Stimulated activated naive CD8-positive, alpha-beta T cell treated with anti-CD3 and anti-CD28 coated beads, Interleukin-15, amount 100 ng/mL, for 72 hours (primary cell): ENCODE measurements at regions not wholly inside any gene's neighbourhood (a gene's known extent, or its start where the extent isn't known, plus 50 kb on each side); places are given as distances from the start of the nearest gene placed in this dataset.

ENCODE experiments used
- ATAC-seq: fragments of 150-1000 bp; cut with Tn5 transposase; 2 replicates; pipeline ENCODE4 v1.10.0; 2021; ENCODE audit warnings: mild to moderate bottlenecking, moderate library complexity
- DNase-seq, 2 donors: peaks; one replicate each; pipeline ENCODE4 v3.0.0; 2021 to 2022
- H3K27ac Mint-ChIP-seq, 2 donors: one replicate each; pipeline ENCODE4 v1.8.0; 2022; ENCODE audit warnings: mild to moderate bottlenecking in 2 of 2, mixed read lengths in 2 of 2, moderate library complexity in 2 of 2
- H3K27me3 Mint-ChIP-seq: one replicate; pipeline ENCODE4 v1.8.0; 2022; ENCODE audit warnings: mixed read lengths
- H3K4me1 Mint-ChIP-seq: one replicate; pipeline ENCODE4 v1.8.0; 2022; ENCODE audit warnings: mild to moderate bottlenecking, mixed read lengths
- H3K4me3 Mint-ChIP-seq, 2 donors: one replicate each; pipeline ENCODE4 v1.8.0; 2022; ENCODE audit warnings: mild to moderate bottlenecking in 2 of 2, mixed read lengths in 2 of 2, moderate library complexity in 1 of 2
- H3K9me3 Mint-ChIP-seq, 2 donors: one replicate each; pipeline ENCODE4 v1.8.0; 2022; ENCODE audit warnings: mixed read lengths in 2 of 2

DNA sequence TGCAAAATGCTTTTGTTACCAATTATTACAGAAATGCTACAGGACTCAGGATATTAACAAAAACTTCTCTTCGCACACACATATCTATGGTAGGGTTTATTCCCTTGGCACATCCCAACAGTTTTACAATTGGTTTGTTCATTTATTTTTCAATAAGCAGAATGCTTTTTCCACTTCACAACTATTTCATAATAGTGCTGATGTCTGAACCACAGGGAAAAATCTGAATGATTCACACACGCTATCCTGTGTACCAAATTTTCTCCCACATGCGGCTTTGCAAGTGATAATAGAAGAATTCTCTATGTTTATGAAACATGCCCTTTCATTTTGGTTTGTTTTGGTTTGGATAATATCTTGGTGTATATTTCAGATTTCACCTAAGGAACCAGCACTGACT is 725.7 kb upstream of the TENM3 start:
- H3K27me3 Mint-ChIP-seq, result no peaks in the 10 kb centered on the region
- DNase-seq (no peak), ATAC-seq (no peak)
- H3K4me3 Mint-ChIP-seq, result no peak overlapping the region
- H3K9me3 Mint-ChIP-seq, result peaks cover 8 to 9% of the 10 kb centered on the region in 2 donors
- no peaks in the 10 kb centered on the region for H3K4me1 Mint-ChIP-seq
- H3K27ac Mint-ChIP-seq, result no peak overlapping the region

DNA sequence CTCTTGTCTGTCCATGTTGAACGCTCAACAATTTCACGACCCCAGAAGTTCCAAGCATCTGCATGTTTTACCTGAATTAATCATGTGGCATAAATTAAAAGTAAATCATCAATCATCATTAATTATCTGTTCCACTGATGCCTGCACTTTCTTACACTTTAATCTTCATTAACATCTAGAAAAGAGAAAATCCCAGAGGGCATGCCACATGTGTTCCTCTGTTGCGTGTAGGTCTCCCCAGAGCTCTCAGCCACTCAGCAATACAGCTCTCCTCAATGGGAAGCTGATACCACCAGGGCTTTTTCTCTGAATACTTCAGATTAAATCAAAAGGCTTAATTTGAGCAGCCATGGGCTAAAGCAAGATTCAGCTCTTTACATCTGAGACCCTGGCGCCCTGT is 722.4 kb upstream of the TENM3 start:
- Mint-ChIP-seq H3K9me3 (peaks cover under 1% of the 10 kb centered on the region in 2 donors), H3K27me3 (no peaks in the 10 kb centered on the region), H3K27ac (no peak overlapping the region), H3K4me1 (no peaks in the 10 kb centered on the region), H3K4me3 (no peak overlapping the region)
- no peak for DNase-seq
- ATAC-seq, result no peak

DNA sequence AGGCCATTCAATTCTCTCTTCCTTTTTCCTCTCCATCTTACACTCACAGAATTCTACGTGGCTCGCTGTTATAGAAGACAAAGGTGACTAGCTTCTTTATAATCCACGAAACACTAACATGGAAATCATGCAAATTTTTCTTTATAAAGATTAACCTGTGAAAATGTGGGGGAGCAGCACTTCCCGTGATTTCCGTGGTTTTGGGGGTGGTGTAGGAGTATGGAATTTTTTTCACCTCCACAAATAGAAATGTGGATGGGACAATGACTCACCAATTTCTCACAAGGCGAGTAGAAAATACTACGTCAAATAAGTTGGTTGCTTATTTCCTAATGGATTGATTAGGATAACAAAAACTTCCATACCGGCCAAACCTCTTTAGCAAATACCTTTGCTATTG is 719.2 kb upstream of the TENM3 start:
- Mint-ChIP-seq H3K27ac (no peak overlapping the region), H3K4me1 (no peaks in the 10 kb centered on the region), H3K27me3 (no peaks in the 10 kb centered on the region), H3K4me3 (no peak overlapping the region), H3K9me3 (no peaks in the 10 kb centered on the region)
- DNase-seq, result no peak
- no peak for ATAC-seq

DNA sequence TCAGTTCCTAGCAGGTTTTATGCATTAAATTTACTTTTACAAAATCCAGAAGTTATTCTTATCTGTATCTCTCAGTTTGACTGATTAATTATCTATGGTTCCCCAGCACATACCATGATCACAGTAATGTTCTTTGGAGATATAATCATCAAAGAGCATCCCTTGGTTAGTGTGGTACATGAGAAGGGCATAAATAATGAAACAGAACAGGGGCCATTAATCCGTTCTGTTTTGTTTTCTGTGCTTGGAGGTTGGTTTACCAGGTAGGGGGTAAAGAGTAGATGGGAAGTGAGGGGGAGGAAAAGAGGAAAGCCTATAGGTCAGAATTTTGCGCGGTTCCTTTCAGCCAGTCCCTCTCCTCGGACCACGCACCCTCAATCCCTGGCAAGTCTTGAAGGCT is 718.7 kb upstream of the TENM3 start:
- Mint-ChIP-seq H3K4me1 (no peaks in the 10 kb centered on the region), H3K27me3 (no peaks in the 10 kb centered on the region), H3K4me3 (no peak overlapping the region), H3K27ac (no peak overlapping the region), H3K9me3 (no peaks in the 10 kb centered on the region)
- ATAC-seq (no peak), DNase-seq (no peak)

DNA sequence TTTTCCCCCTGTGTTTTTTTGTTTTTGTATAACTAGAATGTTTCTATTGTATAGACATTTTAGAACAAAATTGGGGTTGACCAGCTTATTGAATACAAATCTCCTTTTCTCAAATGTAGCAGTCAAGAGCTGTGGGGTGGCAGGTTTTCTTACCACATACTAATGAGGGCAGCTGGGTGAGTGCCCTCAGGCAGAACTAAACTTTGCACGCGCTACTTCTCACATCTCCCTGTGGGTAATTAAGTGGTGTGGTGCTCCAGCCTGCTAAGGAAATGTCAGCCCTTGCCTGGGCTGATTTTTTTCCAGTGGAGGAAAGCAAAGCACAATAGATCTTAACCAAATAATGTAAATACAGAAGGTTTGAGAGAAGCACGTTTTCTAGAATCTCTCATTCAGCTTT is 717.6 kb upstream of the TENM3 start:
- no peaks in the 10 kb centered on the region for H3K9me3 Mint-ChIP-seq
- ATAC-seq (no peak), DNase-seq (no peak)
- H3K4me3 Mint-ChIP-seq, result no peak overlapping the region
- H3K27me3 Mint-ChIP-seq, result no peaks in the 10 kb centered on the region
- H3K4me1 Mint-ChIP-seq, result no peaks in the 10 kb centered on the region
- H3K27ac Mint-ChIP-seq, result no peak overlapping the region

DNA sequence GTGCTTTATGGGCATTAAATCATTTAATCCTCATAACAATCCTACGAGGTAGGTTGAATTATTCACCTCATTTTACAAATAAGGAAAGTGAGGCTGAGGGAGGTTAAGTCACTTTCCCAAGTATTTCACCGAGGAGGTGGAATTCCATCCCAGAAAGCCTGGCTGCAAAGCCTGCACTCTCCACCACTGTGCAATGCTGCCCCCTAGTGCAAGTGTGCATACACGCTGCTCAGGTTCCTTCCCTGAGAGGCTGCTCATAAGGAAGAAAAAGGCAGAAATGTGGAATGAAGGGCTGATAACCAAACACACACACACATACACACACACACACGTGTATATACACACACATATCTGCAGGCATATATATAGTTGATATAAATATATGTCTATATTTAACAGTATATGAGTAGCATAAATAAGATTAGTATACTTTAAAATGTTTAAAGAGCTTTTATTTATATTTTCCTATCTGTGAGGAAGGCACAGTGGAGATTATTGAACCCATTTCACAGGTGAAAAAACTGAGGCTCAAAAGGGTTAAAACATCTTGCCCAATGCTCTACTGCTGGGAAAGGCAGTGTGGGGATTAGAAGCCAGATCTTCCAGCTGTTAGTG is 714.5 kb upstream of the TENM3 start:
- Mint-ChIP-seq H3K27me3 (no peaks in the 10 kb centered on the region), H3K4me3 (no peak overlapping the region), H3K27ac (no peak overlapping the region), H3K4me1 (no peaks in the 10 kb centered on the region), H3K9me3 (no peaks in the 10 kb centered on the region)
- peak; percentile 4 to 14 for DNase-seq
- ATAC-seq, result no peak

DNA sequence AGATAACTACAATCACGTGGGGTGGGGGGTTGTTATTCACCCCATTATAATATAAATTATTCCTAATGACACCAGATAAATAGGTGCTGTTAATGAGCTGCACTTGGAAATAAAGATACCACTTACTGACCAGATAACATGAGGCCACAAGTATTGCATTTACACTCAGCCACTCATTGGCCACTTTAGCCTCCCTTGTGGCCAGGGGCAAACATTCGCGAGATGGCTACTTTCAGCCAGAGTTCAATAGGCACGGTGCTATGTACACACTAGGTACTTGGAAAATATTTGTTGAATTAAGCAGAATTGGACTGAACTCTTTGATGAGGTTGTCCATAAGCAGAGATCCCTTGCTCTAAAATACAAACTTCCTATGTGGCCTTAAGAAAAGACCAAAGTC is 713.7 kb upstream of the TENM3 start:
- ATAC-seq (no peak), DNase-seq (no peak)
- Mint-ChIP-seq H3K4me3 (no peak overlapping the region), H3K4me1 (no peaks in the 10 kb centered on the region), H3K9me3 (no peaks in the 10 kb centered on the region), H3K27ac (no peak overlapping the region), H3K27me3 (no peaks in the 10 kb centered on the region)

DNA sequence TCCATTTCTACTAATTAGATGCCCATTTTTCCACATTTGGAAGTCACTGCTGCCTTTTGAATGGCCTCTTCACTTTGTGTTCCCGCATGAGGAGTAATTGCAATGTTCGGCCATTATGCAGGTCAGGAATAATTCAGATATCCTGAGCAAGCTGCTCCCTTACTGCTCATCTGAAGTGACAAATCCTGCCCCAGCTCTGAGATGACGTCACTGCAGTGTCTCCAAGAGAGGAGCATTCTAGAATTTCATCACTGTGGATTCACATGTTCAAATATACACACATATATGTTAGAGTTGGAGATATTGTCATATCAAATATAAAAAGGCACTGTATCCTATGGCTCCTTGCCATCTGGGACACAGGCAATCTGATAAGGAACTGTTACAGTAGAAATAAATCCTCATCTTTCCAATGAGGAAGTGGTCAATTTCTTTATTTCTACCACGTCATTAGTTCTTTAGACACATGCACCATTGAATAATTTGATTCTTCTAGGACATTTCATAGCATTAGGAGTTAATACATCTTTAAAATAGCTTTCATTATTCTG is 706.9 kb upstream of the TENM3 start:
- H3K27me3 Mint-ChIP-seq, result no peaks in the 10 kb centered on the region
- no peak overlapping the region for H3K27ac Mint-ChIP-seq
- no peak overlapping the region for H3K4me3 Mint-ChIP-seq
- ATAC-seq (no peak), DNase-seq (no peak)
- no peaks in the 10 kb centered on the region for H3K4me1 Mint-ChIP-seq
- peaks cover 13 to 20% of the 10 kb centered on the region in 2 donors for H3K9me3 Mint-ChIP-seq

DNA sequence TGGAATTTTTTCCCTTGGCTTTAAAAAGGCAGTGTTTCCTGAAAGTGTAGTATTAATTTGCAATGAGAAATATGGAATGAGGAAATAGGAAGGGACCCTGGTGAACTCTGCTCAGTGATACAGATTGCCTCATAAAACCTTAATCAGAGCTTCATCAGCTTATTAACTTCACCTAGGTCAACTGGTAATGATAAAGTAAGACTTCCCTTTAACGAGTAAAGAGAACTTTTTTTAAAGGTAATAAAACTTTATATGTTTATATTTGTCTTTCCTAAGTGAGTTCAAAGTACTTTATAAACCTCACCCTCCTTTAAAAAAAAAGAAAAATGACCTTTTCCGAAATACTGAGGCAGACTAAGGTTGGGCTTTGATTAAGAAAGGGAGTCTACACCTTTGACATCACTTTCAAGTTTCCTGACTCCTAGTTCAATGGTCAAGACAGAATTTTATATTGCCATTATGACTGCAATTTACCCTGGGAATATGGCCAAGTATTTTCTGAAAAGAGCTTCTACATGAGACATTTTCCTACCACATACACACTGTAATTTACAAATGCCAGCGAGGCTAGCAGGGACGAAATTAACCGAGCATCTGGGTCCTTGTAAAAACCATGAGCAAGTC is 706.3 kb upstream of the TENM3 start:
- Mint-ChIP-seq H3K9me3 (peaks cover 17 to 26% of the 10 kb centered on the region in 2 donors), H3K27ac (no peak overlapping the region), H3K4me1 (no peaks in the 10 kb centered on the region), H3K27me3 (no peaks in the 10 kb centered on the region), H3K4me3 (no peak overlapping the region)
- ATAC-seq (no peak), DNase-seq (no peak)

DNA sequence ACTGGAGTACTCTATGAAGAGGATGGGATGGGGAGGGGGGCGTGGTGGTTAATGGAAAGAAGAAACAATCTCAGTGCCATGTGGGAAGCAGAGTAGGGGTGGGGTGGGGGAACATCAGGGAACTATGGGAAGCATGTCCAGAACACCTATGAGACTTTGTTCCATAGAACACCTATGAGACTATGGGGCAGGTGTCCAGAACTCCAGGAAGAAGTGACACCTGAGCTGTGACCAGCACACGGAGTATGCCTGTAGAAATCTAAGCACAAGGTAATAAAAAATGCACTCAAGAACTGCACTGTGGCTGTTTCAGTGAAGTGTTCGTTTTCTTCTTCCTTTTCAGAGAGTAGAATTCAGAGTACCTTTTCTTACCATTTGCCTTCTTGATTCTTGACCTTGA is 704.8 kb upstream of the TENM3 start:
- Mint-ChIP-seq H3K4me3 (no peak overlapping the region), H3K27ac (no peak overlapping the region), H3K9me3 (peaks cover 23 to 31% of the 10 kb centered on the region in 2 donors), H3K27me3 (no peaks in the 10 kb centered on the region), H3K4me1 (no peaks in the 10 kb centered on the region)
- ATAC-seq (no peak), DNase-seq (no peak)

DNA sequence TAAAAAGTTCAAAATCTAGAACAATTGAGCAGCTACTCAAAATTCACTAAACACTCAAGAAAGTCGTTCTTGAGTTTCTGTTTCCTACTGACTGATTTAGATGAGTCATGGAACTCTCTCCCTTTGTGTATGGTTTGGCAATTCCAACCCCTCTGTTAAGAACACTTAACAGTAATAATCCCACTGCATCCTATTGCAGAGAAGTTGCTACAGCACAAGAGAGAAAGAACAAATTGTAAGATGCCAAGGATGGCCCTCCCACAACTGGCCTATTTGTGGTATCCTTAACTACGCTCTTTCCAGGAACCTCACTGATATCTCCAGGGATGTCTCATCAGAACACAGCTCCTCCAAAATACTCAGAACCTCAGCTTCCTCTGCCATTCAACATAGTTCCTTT is 701.8 kb upstream of the TENM3 start:
- Mint-ChIP-seq H3K9me3 (peaks cover 16 to 20% of the 10 kb centered on the region in 2 donors), H3K27me3 (no peaks in the 10 kb centered on the region), H3K4me1 (no peaks in the 10 kb centered on the region), H3K27ac (no peak overlapping the region), H3K4me3 (no peak overlapping the region)
- DNase-seq (no peak), ATAC-seq (no peak)

DNA sequence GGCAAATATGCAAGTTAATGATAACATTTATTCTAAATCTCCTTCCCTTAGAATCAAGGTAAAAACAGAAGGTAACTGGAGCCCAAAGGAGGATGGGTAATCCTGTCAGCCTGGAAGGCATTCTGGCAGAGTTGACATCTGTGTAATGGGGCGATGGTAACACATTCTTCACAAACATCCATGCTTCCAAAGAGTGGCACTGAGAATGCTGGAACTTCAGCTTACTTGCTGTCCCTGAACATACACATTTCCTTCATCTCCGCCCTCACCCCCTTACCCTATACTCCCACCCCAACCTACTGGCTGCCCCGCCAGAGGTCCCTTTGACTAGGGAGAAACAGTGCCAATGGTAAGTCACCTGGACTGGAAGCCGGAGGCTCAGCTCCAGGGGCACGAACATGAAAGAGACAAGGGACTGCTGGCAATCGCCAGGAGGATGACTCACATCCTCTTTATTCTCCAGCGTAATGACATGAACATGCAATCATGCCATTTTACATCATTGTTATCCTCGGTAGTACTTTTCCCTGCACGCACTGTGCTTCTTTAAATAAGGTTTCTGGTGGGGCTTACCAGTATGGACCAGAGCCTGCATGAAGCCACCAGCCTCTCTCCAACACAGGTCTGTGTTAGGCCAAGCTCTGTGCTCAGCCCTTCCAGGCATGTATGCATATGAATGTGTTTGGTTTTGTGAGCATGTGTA is 694.2 kb upstream of the TENM3 start:
- H3K27me3 Mint-ChIP-seq, result no peaks in the 10 kb centered on the region
- DNase-seq (no peak), ATAC-seq (no peak)
- H3K27ac Mint-ChIP-seq, result no peak overlapping the region
- H3K4me1 Mint-ChIP-seq, result no peaks in the 10 kb centered on the region
- H3K4me3 Mint-ChIP-seq, result no peak overlapping the region
- peaks cover 0 to 5% of the 10 kb centered on the region in 2 donors for H3K9me3 Mint-ChIP-seq

DNA sequence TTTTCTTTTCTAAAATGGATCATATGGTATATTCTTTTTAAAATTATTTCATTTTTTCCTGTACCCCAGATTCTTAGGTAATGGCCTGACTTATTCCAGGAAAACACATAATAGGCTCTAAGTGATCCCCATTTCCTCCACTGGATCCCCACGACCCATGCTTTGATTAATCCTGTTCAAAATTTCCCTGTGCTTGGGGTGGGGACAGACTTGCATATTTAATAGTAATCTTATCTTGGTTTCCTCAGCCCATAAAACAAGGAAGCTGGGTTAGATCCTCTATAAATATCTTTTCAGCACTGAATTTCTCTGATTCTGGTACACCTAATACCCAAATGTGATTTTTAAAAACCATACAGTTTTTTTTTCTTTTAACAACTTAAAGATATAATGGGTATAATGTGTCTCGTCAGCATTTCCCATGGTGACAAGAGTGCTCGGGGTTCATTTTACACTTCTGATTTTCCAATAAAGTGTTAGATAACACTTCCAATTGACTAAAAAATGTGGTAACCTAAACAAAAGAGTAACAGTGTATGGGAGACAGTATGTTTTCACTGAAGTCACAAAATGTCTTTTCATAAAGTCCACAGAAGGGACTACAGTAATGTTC is 693.5 kb upstream of the TENM3 start:
- Mint-ChIP-seq H3K9me3 (peaks cover 0 to 5% of the 10 kb centered on the region in 2 donors), H3K27me3 (no peaks in the 10 kb centered on the region), H3K4me1 (no peaks in the 10 kb centered on the region), H3K4me3 (no peak overlapping the region), H3K27ac (no peak overlapping the region)
- no peak for DNase-seq
- ATAC-seq, result no peak

DNA sequence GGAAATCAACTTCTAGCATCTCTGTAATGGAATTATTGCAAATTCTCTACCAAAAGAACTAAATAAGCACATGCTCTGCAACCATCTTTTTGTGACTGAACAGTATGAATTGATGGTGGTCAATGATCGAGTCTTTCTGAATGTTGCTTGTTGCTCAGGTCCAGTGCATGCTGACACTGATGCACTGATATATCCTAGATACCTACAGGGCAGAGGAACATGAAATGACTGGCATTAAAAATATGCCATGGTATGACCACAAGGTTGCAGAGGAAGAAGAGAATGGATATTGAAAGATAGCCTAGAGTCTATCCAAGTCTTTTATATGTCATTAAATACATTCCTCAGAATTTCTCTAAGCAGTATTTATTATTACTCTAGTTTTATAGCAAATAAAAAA is 692.8 kb upstream of the TENM3 start:
- no peaks in the 10 kb centered on the region for H3K27me3 Mint-ChIP-seq
- no peak overlapping the region for H3K4me3 Mint-ChIP-seq
- H3K27ac Mint-ChIP-seq, result no peak overlapping the region
- no peak for ATAC-seq
- no peak for DNase-seq
- no peaks in the 10 kb centered on the region for H3K4me1 Mint-ChIP-seq
- H3K9me3 Mint-ChIP-seq, result peaks cover 0 to 5% of the 10 kb centered on the region in 2 donors

DNA sequence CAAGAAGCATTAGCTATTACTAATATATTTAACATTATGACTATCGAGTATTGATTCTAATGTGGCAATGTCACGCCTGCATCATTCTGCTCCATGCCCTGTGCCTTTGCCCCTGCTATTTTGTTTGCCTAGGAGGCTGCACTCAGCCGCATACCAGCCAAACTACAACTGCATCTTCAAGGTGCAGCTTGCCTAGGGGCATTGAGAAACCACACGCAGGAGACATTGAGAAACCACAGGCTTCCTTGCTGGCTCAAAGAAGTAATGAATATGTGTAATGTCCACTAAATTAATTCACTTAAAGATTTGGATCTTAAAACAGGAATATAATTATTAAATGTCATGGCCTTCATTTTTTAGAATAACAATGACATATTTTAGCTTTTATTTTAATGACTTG is 683.6 kb upstream of the TENM3 start:
- Mint-ChIP-seq H3K9me3 (peaks cover 0 to 4% of the 10 kb centered on the region in 2 donors), H3K27me3 (no peaks in the 10 kb centered on the region), H3K27ac (no peak overlapping the region), H3K4me3 (no peak overlapping the region), H3K4me1 (no peaks in the 10 kb centered on the region)
- no peak for ATAC-seq
- no peak for DNase-seq

DNA sequence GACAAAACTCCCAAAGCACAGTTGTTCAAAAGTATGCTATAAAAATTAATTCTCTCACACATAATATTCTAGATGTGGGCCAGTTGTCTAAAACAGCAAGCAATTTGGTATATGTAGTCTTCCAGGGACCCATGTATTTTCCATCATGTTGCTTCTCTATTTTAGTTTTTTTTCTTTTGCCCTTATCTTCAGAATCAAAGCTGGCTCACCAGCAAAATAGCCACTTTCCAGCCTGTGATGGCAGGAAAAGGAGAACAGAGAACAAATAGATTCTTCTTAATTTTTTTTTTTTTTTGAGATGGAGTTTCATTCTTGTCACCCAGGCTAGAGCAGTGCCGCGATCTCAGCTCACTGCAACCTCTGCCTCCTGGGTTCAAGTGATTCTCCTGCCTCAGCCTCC is 680.8 kb upstream of the TENM3 start:
- no peak overlapping the region for H3K4me3 Mint-ChIP-seq
- ATAC-seq, result no peak
- no peaks in the 10 kb centered on the region for H3K4me1 Mint-ChIP-seq
- H3K27me3 Mint-ChIP-seq, result no peaks in the 10 kb centered on the region
- DNase-seq, result no peak
- no peaks in the 10 kb centered on the region for H3K9me3 Mint-ChIP-seq
- no peak overlapping the region for H3K27ac Mint-ChIP-seq
